Osteoblast (primary cell): ENCODE measurements at regions not wholly inside any gene's neighbourhood (a gene's known extent, or its start where the extent isn't known, plus 50 kb on each side); places are given as distances from the start of the nearest gene placed in this dataset.
"Not testable (repeated sequence)": the region's sequence is repeated elsewhere in the genome, so short reads cannot be mapped to it uniquely, and the experiment has no call there.

Experiments used
- DNase-seq: peaks from one replicate; pipeline ENCODE4 v3.0.0; 2011; ENCODE audit warnings: low spot score, mixed read lengths; ENCODE audit not compliant: insufficient read length; ENCODE audit errors: missing footprints
- H2AFZ ChIP-seq: 2 replicates; pipeline ENCODE4 v1.6.0; 2011; ENCODE audit warnings: mild to moderate bottlenecking, low read length
- H3K27ac ChIP-seq: 2 replicates; pipeline ENCODE4 v1.5.1; 2011; ENCODE audit warnings: mild to moderate bottlenecking, low read depth, low read length, moderate library complexity
- H3K27me3 ChIP-seq: 2 replicates; pipeline ENCODE4 v1.6.0; 2012; ENCODE audit warnings: mild to moderate bottlenecking, control low read depth, inconsistent platforms, low read length, moderate library complexity; ENCODE audit not compliant: insufficient read depth
- H3K36me3 ChIP-seq: 2 replicates; pipeline ENCODE4 v1.5.1; 2011; ENCODE audit warnings: mild to moderate bottlenecking, low read length, control low read depth, moderate library complexity; ENCODE audit not compliant: insufficient read depth
- H3K4me1 ChIP-seq: 2 replicates; pipeline ENCODE4 v1.5.1; 2011; ENCODE audit warnings: mild to moderate bottlenecking, low read length, control low read depth, moderate library complexity; ENCODE audit not compliant: insufficient read depth
- H3K4me2 ChIP-seq: 2 replicates; pipeline ENCODE4 v1.6.0; 2011; ENCODE audit warnings: mild to moderate bottlenecking, low read length; ENCODE audit not compliant: insufficient read depth
- H3K4me3 ChIP-seq: fragments of 200-600 bp; sonication (generic); 3 replicates; pipeline ENCODE4 v1.5.1; 2012; ENCODE audit warnings: mild to moderate bottlenecking, low read length, inconsistent platforms; ENCODE audit not compliant: insufficient read depth
- H3K79me2 ChIP-seq: 2 replicates; pipeline ENCODE4 v1.6.0; 2012; ENCODE audit warnings: mild to moderate bottlenecking, low read length, control low read depth, inconsistent platforms; ENCODE audit not compliant: insufficient read depth
- H3K9me3 ChIP-seq: 2 replicates; pipeline ENCODE4 v1.5.1; 2011; ENCODE audit warnings: low read depth, low read length, control low read depth
- H4K20me1 ChIP-seq: 2 replicates; pipeline ENCODE4 v1.6.0; 2012; ENCODE audit warnings: mild to moderate bottlenecking, low read length, control low read depth; ENCODE audit not compliant: insufficient read depth
- CTCF ChIP-seq: IDR thresholded peaks from 2 replicates; pipeline ENCODE4 v1.5.1; 2011; ENCODE audit warnings: mild to moderate bottlenecking, low read depth, low read length, moderate library complexity; ENCODE audit errors: extremely low read depth

- Histone ChIP-seq H3K27ac (no peak overlapping the region), H3K4me2 (no peak overlapping the region), H3K36me3 (no peaks in the 10 kb centered on the region), H3K4me1 (no peaks in the 10 kb centered on the region), H3K4me3 (no peak overlapping the region), H4K20me1 (no peaks in the 10 kb centered on the region), H3K9me3 (no peaks in the 10 kb centered on the region), H3K79me2 (no peaks in the 10 kb centered on the region), H2AFZ (no peak overlapping the region), H3K27me3 (peaks cover 37% of the 10 kb centered on the region)
- DNase-seq, result no peak
- TF ChIP-seq CTCF, result no peak
Observed at GRCh38 chr11:122405547-122406341, 249.8 kb upstream of the UBASH3B start.

- H3K4me3 ChIP-seq, result no peak overlapping the region
- no peak for DNase-seq
Observed at GRCh38 chr11:122404571-122404970, 251.0 kb upstream of the UBASH3B start.

GRCh38 chr11:122401581-122401980 lies 253.9 kb upstream of the UBASH3B start:
- not testable (repeated sequence) for H4K20me1 ChIP-seq, H3K9me3 ChIP-seq, H3K4me3 ChIP-seq, H3K36me3 ChIP-seq, H3K4me2 ChIP-seq, DNase-seq, H3K4me1 ChIP-seq, H3K79me2 ChIP-seq, H2AFZ ChIP-seq, H3K27ac ChIP-seq
- H3K27me3 ChIP-seq, result peaks cover 18% of the 10 kb centered on the region

More at GRCh38 chr11:122404571-122404970, 251.0 kb upstream of the UBASH3B start:
- no peak overlapping the region for H3K27ac ChIP-seq
- TF ChIP-seq CTCF, result no peak
- no peaks in the 10 kb centered on the region for H3K36me3 ChIP-seq
- no peaks in the 10 kb centered on the region for H3K79me2 ChIP-seq
- H3K27me3 ChIP-seq, result peaks cover 34% of the 10 kb centered on the region
- no peak overlapping the region for H3K4me2 ChIP-seq
- H2AFZ ChIP-seq, result no peak overlapping the region
- no peaks in the 10 kb centered on the region for H4K20me1 ChIP-seq
- H3K4me1 ChIP-seq, result no peaks in the 10 kb centered on the region
- no peaks in the 10 kb centered on the region for H3K9me3 ChIP-seq

- no peak overlapping the region for H2AFZ ChIP-seq
- no peaks in the 10 kb centered on the region for H4K20me1 ChIP-seq
- no peaks in the 10 kb centered on the region for H3K79me2 ChIP-seq
- H3K27ac ChIP-seq, result no peak overlapping the region
- DNase-seq, result no peak
- H3K36me3 ChIP-seq, result no peaks in the 10 kb centered on the region
- no peak overlapping the region for H3K4me2 ChIP-seq
- no peak for TF ChIP-seq CTCF
- H3K9me3 ChIP-seq, result no peaks in the 10 kb centered on the region
- H3K4me3 ChIP-seq, result no peak overlapping the region
- no peaks in the 10 kb centered on the region for H3K4me1 ChIP-seq
- H3K27me3 ChIP-seq, result peaks cover 16% of the 10 kb centered on the region
Observed at GRCh38 chr11:122399375-122399774, 256.1 kb upstream of the UBASH3B start.
